CD4-positive, CD25-positive, alpha-beta regulatory T cell (primary cell): ENCODE measurements at regions not wholly inside any gene's neighbourhood (a gene's known extent, or its start where the extent isn't known, plus 50 kb on each side); places are given as distances from the start of the nearest gene placed in this dataset.

ENCODE experiments used
- ATAC-seq, 2 donors: fragments of 150-1000 bp; cut with Tn5 transposase; one replicate each; pipeline ENCODE4 v1.10.0; 2021; ENCODE audit warnings: low read depth in 2 of 2, moderate number of reproducible peaks in 2 of 2, moderate library complexity in 1 of 2
- DNase-seq, 3 donors: peaks; one replicate each; pipeline versions ENCODE4 v3.0.0 to v3.0.0-alpha.2; 2012 to 2022; ENCODE audit warnings: mixed read lengths in 1 of 3
- H3K27ac ChIP-seq: one replicate; pipeline ENCODE4 v1.7.0; 2013; ENCODE audit warnings: mild to moderate bottlenecking, low read length; ENCODE audit not compliant: insufficient read depth, poor library complexity, severe bottlenecking
- H3K27me3 ChIP-seq: one replicate; pipeline ENCODE4 v1.7.0; 2013; ENCODE audit warnings: low read length; ENCODE audit not compliant: control insufficient read depth, insufficient read depth
- H3K36me3 ChIP-seq: one replicate; pipeline ENCODE4 v1.7.0; 2013; ENCODE audit warnings: mild to moderate bottlenecking, low read length, moderate library complexity; ENCODE audit not compliant: control insufficient read depth, insufficient read depth
- H3K4me1 ChIP-seq: 2 replicates; pipeline ENCODE4 v1.7.0; 2013; ENCODE audit warnings: mild to moderate bottlenecking, low read length; ENCODE audit not compliant: insufficient read depth, control insufficient read depth, poor library complexity, severe bottlenecking
- H3K4me3 ChIP-seq: one replicate; pipeline ENCODE4 v1.7.0; 2013; ENCODE audit warnings: low read depth, mild to moderate bottlenecking, low read length, moderate library complexity
- H3K9me3 ChIP-seq, 2 experiments: 1 replicate in 1 of 2; 2 replicates in 1 of 2; pipeline ENCODE4 v1.7.0; 2013; ENCODE audit warnings: low read length in 2 of 2, mild to moderate bottlenecking in 1 of 2, moderate library complexity in 1 of 2; ENCODE audit not compliant: control insufficient read depth in 2 of 2
- H3K27ac Mint-ChIP-seq, 3 donors: one replicate each; pipeline ENCODE4 v1.8.0; 2020 to 2022; ENCODE audit warnings: mild to moderate bottlenecking in 3 of 3, mixed read lengths in 3 of 3, moderate library complexity in 2 of 3
- H3K27me3 Mint-ChIP-seq: one replicate; pipeline ENCODE4 v1.8.0; 2022; ENCODE audit warnings: mild to moderate bottlenecking, mixed read lengths
- H3K36me3 Mint-ChIP-seq: one replicate; pipeline ENCODE4 v1.8.0; 2020; ENCODE audit warnings: mixed read lengths
- H3K4me1 Mint-ChIP-seq, 4 donors: one replicate each; pipeline ENCODE4 v1.8.0; 2020 to 2022; ENCODE audit warnings: mixed read lengths in 4 of 4, mild to moderate bottlenecking in 1 of 4
- H3K4me3 Mint-ChIP-seq, 4 donors: one replicate each; pipeline ENCODE4 v1.8.0; 2020 to 2022; ENCODE audit warnings: mild to moderate bottlenecking in 4 of 4, mixed read lengths in 4 of 4, moderate library complexity in 3 of 4
- H3K9me3 Mint-ChIP-seq, 7 donors: one replicate each; pipeline ENCODE4 v1.8.0; 2020 to 2022; ENCODE audit warnings: mixed read lengths in 7 of 7, mild to moderate bottlenecking in 3 of 7, moderate library complexity in 2 of 7

DNA sequence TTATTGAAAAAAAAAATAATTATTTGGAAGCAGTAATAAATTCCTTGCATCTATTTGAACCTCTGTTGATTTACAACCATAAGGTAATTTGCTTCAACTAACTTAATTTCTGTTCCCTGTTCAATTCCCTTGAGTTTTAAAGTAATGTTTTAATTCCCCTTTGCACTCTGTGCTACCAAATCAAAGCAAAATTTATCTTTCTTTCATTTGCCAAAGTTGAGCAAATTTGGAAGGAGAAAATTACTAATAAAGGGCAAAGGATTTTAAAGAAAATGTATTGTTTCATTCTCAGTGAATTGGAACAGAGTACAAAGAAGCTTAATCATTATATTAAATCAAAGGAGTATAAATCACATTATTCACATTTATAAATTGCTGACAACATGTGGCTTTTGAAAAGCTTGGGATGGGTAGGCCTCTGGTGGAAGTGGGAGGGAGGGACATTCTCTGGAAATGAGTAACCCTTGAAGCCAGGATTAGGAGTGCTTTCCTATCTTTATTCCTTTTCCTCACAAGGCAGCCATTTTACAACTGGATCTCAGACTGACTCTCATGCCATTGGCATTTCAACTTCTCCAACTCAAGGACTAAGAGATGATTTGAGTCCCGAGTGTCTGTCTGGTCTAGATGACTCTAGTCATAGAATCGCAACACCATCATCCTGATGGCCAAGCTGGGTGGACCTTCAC, 331.6 kb upstream of the DUSP10 start:
- no peak for ATAC-seq
- H3K9me3 ChIP-seq: no peaks in the 10 kb centered on the region
- H3K9me3 Mint-ChIP-seq: peaks cover 0 to 1% (median 0%) of the 10 kb centered on the region in 7 donors
- no peak overlapping the region for H3K4me3 ChIP-seq
- H3K36me3 ChIP-seq: no peaks in the 10 kb centered on the region
- H3K27me3 ChIP-seq: no peaks in the 10 kb centered on the region
- H3K27me3 Mint-ChIP-seq: peaks cover 4% of the 10 kb centered on the region
- no peak overlapping the region for H3K27ac Mint-ChIP-seq
- no peaks in the 10 kb centered on the region for H3K36me3 Mint-ChIP-seq
- no peak overlapping the region for H3K27ac ChIP-seq
- DNase-seq: no peak
- no peaks in the 10 kb centered on the region for H3K4me1 ChIP-seq
- no peak overlapping the region for H3K4me3 Mint-ChIP-seq
- no peaks in the 10 kb centered on the region for H3K4me1 Mint-ChIP-seq

DNA sequence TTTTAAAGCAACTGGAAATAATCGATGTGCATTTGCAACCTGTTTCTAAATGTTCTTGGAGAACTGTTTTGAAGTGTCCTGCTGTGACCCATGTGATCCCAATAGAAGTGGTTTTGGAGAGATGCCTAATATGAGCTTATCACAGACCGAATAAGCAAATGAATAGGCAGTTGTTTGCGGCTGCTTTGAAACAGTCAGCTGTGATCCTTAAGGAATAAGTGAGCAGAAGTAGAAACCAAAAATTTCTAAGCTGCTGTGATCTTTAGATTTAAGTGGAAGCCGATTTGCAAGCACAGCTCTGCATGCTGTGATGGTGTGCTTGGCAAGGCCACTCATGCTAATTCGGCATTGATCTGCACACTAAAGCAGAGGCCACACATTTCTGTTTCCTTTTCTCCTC, 329.5 kb upstream of the DUSP10 start:
- Mint-ChIP-seq H3K9me3 (peaks cover 0 to 1% (median 0%) of the 10 kb centered on the region in 7 donors), H3K27me3 (peaks cover 2% of the 10 kb centered on the region), H3K27ac (no peak overlapping the region), H3K36me3 (no peaks in the 10 kb centered on the region), H3K4me3 (no peak overlapping the region), H3K4me1 (no peaks in the 10 kb centered on the region)
- Histone ChIP-seq H3K36me3 (no peaks in the 10 kb centered on the region), H3K4me3 (no peak overlapping the region), H3K4me1 (no peaks in the 10 kb centered on the region), H3K27ac (no peak overlapping the region), H3K27me3 (peaks cover 6% of the 10 kb centered on the region), H3K9me3 (no peaks in the 10 kb centered on the region)
- DNase-seq (no peak), ATAC-seq (no peak)

DNA sequence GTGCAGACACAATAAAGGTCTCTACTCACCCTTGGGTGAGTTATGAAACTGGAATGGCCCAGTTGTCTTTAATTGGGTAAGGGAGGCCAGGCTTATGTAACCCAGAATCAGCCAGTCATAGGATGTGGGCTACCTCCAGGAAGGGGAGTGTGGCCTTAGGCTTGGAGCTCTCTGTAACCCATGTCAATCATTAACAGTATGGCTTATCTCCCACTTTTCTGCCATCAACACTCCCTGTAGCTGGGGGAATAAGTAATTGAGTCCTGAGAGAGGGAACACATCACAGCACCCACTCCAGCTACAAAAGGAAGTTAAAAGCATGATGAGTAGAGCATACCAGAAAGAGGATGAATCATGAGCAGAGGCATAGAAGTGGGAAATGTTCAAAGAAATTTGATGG, 327.0 kb upstream of the DUSP10 start:
- ATAC-seq (no peak), DNase-seq (no peak)
- H3K36me3 ChIP-seq: no peaks in the 10 kb centered on the region
- peaks cover 6% of the 10 kb centered on the region for H3K27me3 ChIP-seq
- no peak overlapping the region for H3K27ac ChIP-seq
- H3K27ac Mint-ChIP-seq: no peak overlapping the region
- no peak overlapping the region for H3K4me3 Mint-ChIP-seq
- H3K36me3 Mint-ChIP-seq: no peaks in the 10 kb centered on the region
- H3K9me3 ChIP-seq: peaks cover 6 to 9% of the 10 kb centered on the region in 2 experiments
- H3K9me3 Mint-ChIP-seq: peaks cover 0 to 12% (median 2%) of the 10 kb centered on the region in 7 donors
- H3K4me3 ChIP-seq: no peak overlapping the region
- H3K4me1 ChIP-seq: no peaks in the 10 kb centered on the region
- H3K4me1 Mint-ChIP-seq: no peaks in the 10 kb centered on the region
- H3K27me3 Mint-ChIP-seq: peaks cover 9% of the 10 kb centered on the region

DNA sequence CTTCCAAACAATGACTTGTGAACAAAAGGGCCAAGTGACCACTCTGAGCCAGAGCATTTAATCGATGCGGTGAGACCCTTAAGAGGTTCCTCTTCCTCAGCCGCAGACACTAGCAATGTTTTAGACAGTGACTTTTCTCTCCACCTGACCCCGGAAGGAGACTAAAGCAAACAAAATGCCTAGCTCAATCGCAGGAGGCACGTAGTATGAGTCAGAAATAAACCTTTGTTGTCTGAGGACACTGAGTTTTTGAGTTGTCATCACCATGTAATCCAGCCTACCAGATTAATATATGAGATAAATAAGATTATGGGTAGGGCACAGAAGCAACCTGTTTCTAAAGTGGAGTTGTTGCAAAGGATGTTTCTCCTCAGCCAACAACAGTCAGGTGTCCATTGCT, 326.2 kb upstream of the DUSP10 start:
- H3K27ac ChIP-seq: no peak overlapping the region
- no peak overlapping the region for H3K4me3 Mint-ChIP-seq
- no peak for ATAC-seq
- H3K27me3 Mint-ChIP-seq: peaks cover 10% of the 10 kb centered on the region
- H3K36me3 Mint-ChIP-seq: no peaks in the 10 kb centered on the region
- peaks cover 6 to 9% of the 10 kb centered on the region in 2 experiments for H3K9me3 ChIP-seq
- H3K4me3 ChIP-seq: no peak overlapping the region
- H3K27me3 ChIP-seq: peaks cover 6% of the 10 kb centered on the region
- H3K4me1 ChIP-seq: no peaks in the 10 kb centered on the region
- H3K27ac Mint-ChIP-seq: no peak overlapping the region
- H3K9me3 Mint-ChIP-seq: peaks cover 0 to 12% (median 2%) of the 10 kb centered on the region in 7 donors
- no peaks in the 10 kb centered on the region for H3K36me3 ChIP-seq
- H3K4me1 Mint-ChIP-seq: no peaks in the 10 kb centered on the region
- no peak for DNase-seq

DNA sequence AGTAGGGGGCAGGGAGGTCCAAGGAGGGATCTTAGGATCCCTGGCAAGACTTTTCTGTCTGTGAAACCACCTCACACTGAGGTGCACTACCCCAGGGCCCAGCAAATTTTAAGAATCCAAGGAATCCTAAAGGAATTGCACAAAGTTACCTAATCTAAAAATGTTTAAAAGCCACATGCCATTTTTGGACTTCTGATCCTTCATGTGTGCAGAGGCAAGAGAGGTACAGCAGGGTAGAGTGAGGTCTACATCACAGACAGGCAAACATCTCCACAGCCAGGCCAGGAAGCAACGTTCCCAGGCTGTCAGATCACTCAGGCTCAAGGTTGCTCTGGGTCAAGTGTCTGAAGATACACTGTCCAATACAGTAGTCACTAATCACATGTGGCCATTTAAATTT, 324.6 kb upstream of the DUSP10 start:
- Mint-ChIP-seq H3K4me3 (no peak overlapping the region), H3K27me3 (peaks cover 10% of the 10 kb centered on the region), H3K36me3 (no peaks in the 10 kb centered on the region), H3K27ac (no peak overlapping the region), H3K4me1 (no peaks in the 10 kb centered on the region), H3K9me3 (peaks cover 0 to 12% (median 4%) of the 10 kb centered on the region in 7 donors)
- Histone ChIP-seq H3K4me3 (no peak overlapping the region), H3K9me3 (peaks cover 6 to 9% of the 10 kb centered on the region in 2 experiments), H3K4me1 (no peaks in the 10 kb centered on the region), H3K36me3 (no peaks in the 10 kb centered on the region), H3K27me3 (peaks cover 6% of the 10 kb centered on the region), H3K27ac (no peak overlapping the region)
- ATAC-seq (no peak), DNase-seq (no peak)

DNA sequence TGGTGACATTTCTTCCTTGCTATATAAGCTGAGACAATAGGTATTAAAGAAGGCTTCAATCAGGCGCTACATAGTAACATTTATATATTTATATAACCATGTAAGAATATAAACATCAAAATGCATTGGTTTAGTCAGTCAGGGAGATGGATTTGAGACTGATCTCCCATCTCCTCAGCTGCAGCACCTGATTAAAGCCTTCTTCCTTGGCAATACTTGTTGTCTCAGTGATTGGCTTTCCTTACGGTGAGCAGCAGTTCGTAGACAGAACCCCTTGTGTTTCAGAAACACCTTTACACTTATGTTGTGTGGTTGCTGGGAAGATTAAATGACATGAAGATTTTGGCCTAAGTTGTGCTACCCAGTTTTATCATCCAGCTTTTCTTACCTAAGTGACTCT, 323.3 kb upstream of the DUSP10 start:
- Mint-ChIP-seq H3K4me1 (no peaks in the 10 kb centered on the region), H3K9me3 (peaks cover 0 to 12% (median 4%) of the 10 kb centered on the region in 7 donors), H3K4me3 (no peak overlapping the region), H3K27me3 (peaks cover 10% of the 10 kb centered on the region), H3K27ac (no peak overlapping the region), H3K36me3 (no peaks in the 10 kb centered on the region)
- DNase-seq: no peak
- Histone ChIP-seq H3K4me3 (no peak overlapping the region), H3K9me3 (peaks cover 6 to 9% of the 10 kb centered on the region in 2 experiments), H3K36me3 (no peaks in the 10 kb centered on the region), H3K27ac (no peak overlapping the region), H3K27me3 (peaks cover 6% of the 10 kb centered on the region), H3K4me1 (no peaks in the 10 kb centered on the region)
- ATAC-seq: no peak

DNA sequence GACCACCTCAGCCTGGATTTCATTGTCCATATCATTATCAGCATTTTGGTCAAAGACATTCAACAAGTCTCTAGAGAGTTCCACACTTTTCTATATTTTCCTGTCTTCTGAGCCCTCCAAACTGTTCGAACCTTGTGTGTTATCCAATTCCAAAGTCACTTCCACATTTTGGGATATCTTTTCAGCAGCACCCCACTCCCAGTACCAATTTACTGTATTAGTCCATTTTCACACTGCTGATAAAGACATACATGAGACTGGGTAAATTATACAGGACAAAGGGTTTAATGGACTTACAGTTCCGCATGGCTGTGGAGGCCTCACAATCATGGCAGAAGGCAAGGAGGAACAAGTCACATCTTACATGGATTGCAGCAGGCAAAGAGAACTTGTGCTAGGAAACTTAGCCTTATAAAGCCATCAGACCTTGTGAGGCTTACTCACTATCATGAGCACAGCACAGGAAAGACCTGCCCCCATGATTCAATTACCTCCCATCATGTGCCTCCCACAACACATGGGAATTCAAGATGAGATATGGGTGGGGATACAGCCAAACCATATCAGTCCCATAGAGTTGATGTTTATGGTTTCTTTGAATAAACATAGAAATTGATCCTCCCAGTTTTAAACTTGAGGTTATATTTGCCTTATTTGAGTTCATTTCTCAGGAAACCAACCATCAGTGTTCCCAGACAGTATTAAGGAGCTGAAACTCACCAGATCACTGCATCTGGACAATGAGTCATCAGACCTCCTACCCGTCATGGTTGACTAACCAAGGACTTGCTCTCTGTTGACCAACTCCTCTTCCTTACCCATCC, 322.7 kb upstream of the DUSP10 start:
- H3K36me3 ChIP-seq: no peaks in the 10 kb centered on the region
- Mint-ChIP-seq H3K27ac (no peak overlapping the region), H3K9me3 (peaks cover 0 to 12% (median 4%) of the 10 kb centered on the region in 7 donors), H3K4me3 (no peak overlapping the region), H3K27me3 (peaks cover 10% of the 10 kb centered on the region), H3K4me1 (no peaks in the 10 kb centered on the region), H3K36me3 (no peaks in the 10 kb centered on the region)
- H3K4me1 ChIP-seq: no peaks in the 10 kb centered on the region
- peaks cover 6 to 9% of the 10 kb centered on the region in 2 experiments for H3K9me3 ChIP-seq
- H3K4me3 ChIP-seq: no peak overlapping the region
- H3K27ac ChIP-seq: no peak overlapping the region
- ATAC-seq (no peak), DNase-seq (no peak)
- peaks cover 6% of the 10 kb centered on the region for H3K27me3 ChIP-seq
